NB4 (cell line): ENCODE measurements at regions not wholly inside any gene's neighbourhood (a gene's known extent, or its start where the extent isn't known, plus 50 kb on each side); places are given as distances from the start of the nearest gene placed in this dataset.
A peak's percentile ranks its signal among the peaks of the same experiment; 100 is the strongest.

Experiments used
- DNase-seq: peaks from one replicate; pipeline ENCODE4 v3.0.0; 2010; ENCODE audit warnings: low read depth
- H3K4me3 ChIP-seq: one replicate; pipeline ENCODE4 v1.5.1; 2011; ENCODE audit warnings: mild to moderate bottlenecking, low read depth, low read length, moderate library complexity
- MYC ChIP-seq: IDR thresholded peaks from 2 replicates; pipeline ENCODE4 v1.6.1; 2011; ENCODE audit warnings: low read depth, low read length
- POLR2A ChIP-seq: IDR thresholded peaks from 2 replicates; pipeline ENCODE4 v1.6.1; 2011; ENCODE audit warnings: mild to moderate bottlenecking; ENCODE audit not compliant: insufficient read length; ENCODE audit errors: extremely low read depth
- TF ChIP-seq, protein P1 (sequence below): IDR thresholded peaks from 2 replicates; pipeline ENCODE4 v1.6.1; 2011; ENCODE audit warnings: low read depth, low read length
- TF ChIP-seq, protein P2 (sequence below): IDR thresholded peaks from one replicate; pipeline ENCODE4 v1.5.1; 2012; ENCODE audit warnings: low read depth, low read length

DNA sequence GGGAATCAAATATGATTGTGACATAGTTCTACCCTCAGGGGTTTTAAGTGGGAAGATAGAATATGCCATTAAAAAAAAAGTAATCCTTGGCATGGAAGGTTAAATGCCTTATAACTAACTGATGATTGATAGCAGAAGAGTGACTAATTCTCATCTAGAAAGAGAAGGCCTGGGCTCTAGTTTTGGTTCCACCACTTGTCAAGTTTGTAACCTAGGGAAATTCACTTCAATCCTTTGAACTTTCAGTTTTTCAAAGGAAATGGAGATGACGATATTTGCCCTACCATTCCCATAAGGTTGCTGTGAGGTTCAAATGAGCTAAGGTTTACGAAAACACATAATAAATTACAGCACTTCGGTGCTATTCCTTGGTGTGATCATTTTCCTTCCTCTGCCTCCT lies 88.5 kb downstream of the GPR88 start:
- no peak for DNase-seq
- TF ChIP-seq, protein P1, sequence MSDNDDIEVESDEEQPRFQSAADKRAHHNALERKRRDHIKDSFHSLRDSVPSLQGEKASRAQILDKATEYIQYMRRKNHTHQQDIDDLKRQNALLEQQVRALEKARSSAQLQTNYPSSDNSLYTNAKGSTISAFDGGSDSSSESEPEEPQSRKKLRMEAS: no peak
- TF ChIP-seq, protein P2, sequence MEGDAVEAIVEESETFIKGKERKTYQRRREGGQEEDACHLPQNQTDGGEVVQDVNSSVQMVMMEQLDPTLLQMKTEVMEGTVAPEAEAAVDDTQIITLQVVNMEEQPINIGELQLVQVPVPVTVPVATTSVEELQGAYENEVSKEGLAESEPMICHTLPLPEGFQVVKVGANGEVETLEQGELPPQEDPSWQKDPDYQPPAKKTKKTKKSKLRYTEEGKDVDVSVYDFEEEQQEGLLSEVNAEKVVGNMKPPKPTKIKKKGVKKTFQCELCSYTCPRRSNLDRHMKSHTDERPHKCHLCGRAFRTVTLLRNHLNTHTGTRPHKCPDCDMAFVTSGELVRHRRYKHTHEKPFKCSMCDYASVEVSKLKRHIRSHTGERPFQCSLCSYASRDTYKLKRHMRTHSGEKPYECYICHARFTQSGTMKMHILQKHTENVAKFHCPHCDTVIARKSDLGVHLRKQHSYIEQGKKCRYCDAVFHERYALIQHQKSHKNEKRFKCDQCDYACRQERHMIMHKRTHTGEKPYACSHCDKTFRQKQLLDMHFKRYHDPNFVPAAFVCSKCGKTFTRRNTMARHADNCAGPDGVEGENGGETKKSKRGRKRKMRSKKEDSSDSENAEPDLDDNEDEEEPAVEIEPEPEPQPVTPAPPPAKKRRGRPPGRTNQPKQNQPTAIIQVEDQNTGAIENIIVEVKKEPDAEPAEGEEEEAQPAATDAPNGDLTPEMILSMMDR: no peak
- TF ChIP-seq POLR2A (no peak), MYC (no peak)
- H3K4me3 ChIP-seq: no peak overlapping the region

DNA sequence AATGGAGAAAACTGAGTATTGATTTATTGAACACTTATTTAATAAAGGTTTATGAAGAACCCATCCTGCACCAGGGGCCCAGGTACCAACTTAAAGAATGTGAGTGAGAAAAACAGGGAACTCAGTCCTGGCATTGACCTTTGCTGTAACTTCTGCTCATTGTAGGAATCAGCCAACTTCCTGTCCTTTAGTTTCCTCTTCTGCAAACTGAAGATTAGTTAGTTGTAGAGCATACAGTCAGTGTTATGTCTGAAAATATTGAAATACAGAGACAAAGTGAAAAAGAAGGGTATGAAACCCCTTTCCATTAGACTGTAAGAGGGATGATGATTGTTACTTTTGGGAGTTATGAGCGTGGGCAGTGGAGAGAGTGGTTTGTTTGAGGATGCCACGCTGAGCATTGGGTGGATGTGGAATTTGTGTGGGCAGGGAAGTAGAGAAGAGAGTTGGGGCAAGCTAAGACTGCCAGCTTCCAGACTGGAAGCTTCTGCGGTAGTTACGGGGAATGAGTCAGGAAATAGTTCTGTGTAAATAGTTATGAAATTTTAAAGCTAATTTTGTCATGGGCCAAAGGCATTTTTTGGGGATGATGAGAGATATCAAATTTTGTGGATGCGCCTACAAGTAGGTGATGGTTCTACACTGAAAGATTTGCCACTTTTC lies 89.2 kb downstream of the GPR88 start:
- TF ChIP-seq MYC (no peak), POLR2A (no peak)
- TF ChIP-seq, protein P1: no peak
- TF ChIP-seq, protein P2: no peak
- peak; percentile 16 for DNase-seq
- no peak overlapping the region for H3K4me3 ChIP-seq

DNA sequence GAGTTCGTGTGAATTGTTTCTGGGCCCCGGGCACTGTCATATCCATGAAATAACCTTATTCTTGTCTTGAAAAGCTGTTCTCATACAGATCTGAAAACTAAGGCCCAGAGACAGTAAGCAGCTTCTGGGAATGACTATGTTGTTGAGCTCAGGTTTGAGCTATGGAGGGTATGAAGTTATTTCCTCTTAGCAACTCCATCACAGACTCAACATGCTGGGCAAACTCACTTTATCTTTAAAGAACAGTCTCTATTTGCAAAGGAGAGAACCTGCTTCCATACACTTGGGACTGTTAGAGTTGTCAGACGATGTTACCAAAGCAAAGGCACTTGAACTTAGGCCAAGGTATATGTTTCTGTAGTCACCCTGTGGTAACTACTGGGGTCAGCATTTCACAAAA lies 90.0 kb downstream of the GPR88 start:
- TF ChIP-seq, protein P1: no peak
- TF ChIP-seq POLR2A (no peak), MYC (no peak)
- TF ChIP-seq, protein P2: no peak
- no peak for DNase-seq
- no peak overlapping the region for H3K4me3 ChIP-seq

DNA sequence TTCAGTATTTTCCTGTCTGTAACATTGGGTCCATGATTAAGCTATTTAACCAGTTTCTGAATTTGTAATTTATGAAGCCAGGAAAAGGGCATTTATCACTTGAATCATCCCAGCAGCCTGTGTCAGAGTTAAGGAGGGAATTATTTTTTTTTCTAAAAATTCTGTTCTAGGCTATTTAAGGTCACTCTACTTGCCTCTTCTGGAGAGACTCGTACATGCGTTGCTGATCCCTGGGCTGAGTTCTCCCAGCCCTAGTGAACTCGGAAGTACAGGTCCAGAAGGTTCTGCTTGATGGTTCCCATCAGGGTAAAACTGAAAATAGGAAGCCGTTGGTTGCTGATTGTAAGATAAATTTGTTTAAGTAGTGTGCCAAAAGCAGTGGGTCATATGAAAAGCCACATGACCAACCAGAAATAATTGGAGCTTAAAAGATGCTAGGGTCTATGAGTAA lies 90.7 kb downstream of the GPR88 start:
- no peak for DNase-seq
- H3K4me3 ChIP-seq: no peak overlapping the region
- TF ChIP-seq POLR2A (no peak), MYC (no peak)
- TF ChIP-seq, protein P2: no peak
- TF ChIP-seq, protein P1: no peak

DNA sequence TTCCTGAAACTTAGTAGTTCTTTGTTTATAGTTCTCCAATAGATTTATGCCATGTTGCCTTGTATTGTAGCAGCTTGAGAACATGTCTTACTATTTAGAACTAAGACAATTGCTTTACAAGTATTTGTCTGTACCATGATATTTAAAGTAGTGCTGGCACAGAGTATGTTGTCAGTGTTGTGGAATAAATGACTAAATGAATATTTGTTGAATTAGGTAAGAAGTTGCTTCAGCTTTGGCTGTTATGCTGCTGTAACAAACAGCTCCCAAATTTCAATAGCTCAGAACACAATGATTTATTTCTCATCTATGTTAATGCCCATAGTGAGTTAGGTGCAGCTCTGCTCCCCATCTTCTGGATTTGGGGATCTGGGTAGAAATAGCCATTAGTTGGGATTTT lies 90.2 kb upstream of the VCAM1 start:
- TF ChIP-seq POLR2A (no peak), MYC (no peak)
- TF ChIP-seq, protein P1: no peak
- TF ChIP-seq, protein P2: no peak
- no peak for DNase-seq
- no peak overlapping the region for H3K4me3 ChIP-seq
